OCI-LY3 (cell line): ENCODE measurements at regions not wholly inside any gene's neighbourhood (a gene's known extent, or its start where the extent isn't known, plus 50 kb on each side); places are given as distances from the start of the nearest gene placed in this dataset.
"Not testable (repeated sequence)": the region's sequence is repeated elsewhere in the genome, so short reads cannot be mapped to it uniquely, and the experiment has no call there.

ENCODE experiments used
- H2AFZ ChIP-seq: fragments of 200-600, 300-600 bp; shearing (Covaris generic); 2 replicates; pipeline ENCODE4 v1.6.0; 2014; ENCODE audit warnings: antibody characterized with exemption, low read depth, low read length
- H3K27ac ChIP-seq: fragments of 200-600, 300-600 bp; sonication (generic); 2 replicates; pipeline ENCODE4 v1.5.1; 2014; ENCODE audit warnings: mild to moderate bottlenecking, low read length, moderate library complexity, mixed read lengths
- H3K27me3 ChIP-seq: fragments of 200-600, 300-600 bp; sonication (generic); 2 replicates; pipeline ENCODE4 v1.6.1; 2014; ENCODE audit warnings: low read depth, low read length, mixed read lengths
- H3K36me3 ChIP-seq: fragments of 200-600, 300-600 bp; sonication (generic); replicated peaks from 2 replicates; pipeline ENCODE3; 2014; ENCODE audit warnings: low read depth, low read length, mixed read lengths
- H3K4me1 ChIP-seq: fragments of 300-600, 200-600 bp; sonication (generic); 2 replicates; pipeline ENCODE4 v1.6.1; 2014; ENCODE audit warnings: low read length, mixed read lengths
- H3K4me2 ChIP-seq: fragments of 200-600, 300-600 bp; sonication (generic); 2 replicates; pipeline ENCODE4 v1.6.1; 2014; ENCODE audit warnings: low read length, mixed read lengths
- H3K4me3 ChIP-seq: fragments of 300-600, 200-600 bp; sonication (generic); 2 replicates; pipeline ENCODE4 v1.5.1; 2014; ENCODE audit warnings: antibody characterized with exemption, mild to moderate bottlenecking, low read length, moderate library complexity
- H3K79me2 ChIP-seq: fragments of 300-600, 200-600 bp; shearing (Covaris generic); 2 replicates; pipeline ENCODE4 v1.6.1; 2014; ENCODE audit warnings: mild to moderate bottlenecking, low read length, mixed read lengths
- H3K9ac ChIP-seq: fragments of 300-600, 200-600 bp; shearing (Covaris generic); 2 replicates; pipeline ENCODE4 v1.6.0; 2014; ENCODE audit warnings: mild to moderate bottlenecking, low read length, moderate library complexity
- H3K9me3 ChIP-seq: fragments of 200-600, 300-600 bp; shearing (Covaris generic); 2 replicates; pipeline ENCODE4 v1.6.1; 2014; ENCODE audit warnings: low read length, mixed read lengths; ENCODE audit not compliant: insufficient read depth
- H4K20me1 ChIP-seq: fragments of 200-600, 300-600 bp; sonication (generic); 2 replicates; pipeline ENCODE4 v1.6.1; 2016; ENCODE audit warnings: low read length, mixed read lengths; ENCODE audit not compliant: insufficient read depth
- CTCF ChIP-seq: fragments of 200-600, 300-600 bp; sonication (generic); IDR thresholded peaks from 2 replicates; pipeline ENCODE4 v1.5.1; 2014; ENCODE audit warnings: antibody characterized with exemption, low read length, low read depth
- EZH2phosphoT487 ChIP-seq: fragments of 200-600 bp; shearing (Covaris generic); IDR thresholded peaks from 2 replicates; pipeline ENCODE4 v1.6.1; 2018; ENCODE audit warnings: antibody characterized with exemption, mixed run types, low read depth

GRCh38 chr12:93237235-93237915 lies 140.3 kb upstream of the NUDT4 start:
- Histone ChIP-seq H3K4me1 (no peaks in the 10 kb centered on the region), H3K9ac (no peak overlapping the region), H3K27me3 (no peaks in the 10 kb centered on the region), H3K9me3 (peaks cover 5% of the 10 kb centered on the region; the same call in 1 of the 2 replicates), H3K79me2 (no peaks in the 10 kb centered on the region), H3K4me2 (no peak overlapping the region), H3K4me3 (no peak overlapping the region), H3K27ac (no peak overlapping the region), H4K20me1 (no peaks in the 10 kb centered on the region), H3K36me3 (peaks cover 4% of the 10 kb centered on the region), H2AFZ (no peak overlapping the region)
- TF ChIP-seq EZH2phosphoT487 (no peak), CTCF (no peak)

DNA sequence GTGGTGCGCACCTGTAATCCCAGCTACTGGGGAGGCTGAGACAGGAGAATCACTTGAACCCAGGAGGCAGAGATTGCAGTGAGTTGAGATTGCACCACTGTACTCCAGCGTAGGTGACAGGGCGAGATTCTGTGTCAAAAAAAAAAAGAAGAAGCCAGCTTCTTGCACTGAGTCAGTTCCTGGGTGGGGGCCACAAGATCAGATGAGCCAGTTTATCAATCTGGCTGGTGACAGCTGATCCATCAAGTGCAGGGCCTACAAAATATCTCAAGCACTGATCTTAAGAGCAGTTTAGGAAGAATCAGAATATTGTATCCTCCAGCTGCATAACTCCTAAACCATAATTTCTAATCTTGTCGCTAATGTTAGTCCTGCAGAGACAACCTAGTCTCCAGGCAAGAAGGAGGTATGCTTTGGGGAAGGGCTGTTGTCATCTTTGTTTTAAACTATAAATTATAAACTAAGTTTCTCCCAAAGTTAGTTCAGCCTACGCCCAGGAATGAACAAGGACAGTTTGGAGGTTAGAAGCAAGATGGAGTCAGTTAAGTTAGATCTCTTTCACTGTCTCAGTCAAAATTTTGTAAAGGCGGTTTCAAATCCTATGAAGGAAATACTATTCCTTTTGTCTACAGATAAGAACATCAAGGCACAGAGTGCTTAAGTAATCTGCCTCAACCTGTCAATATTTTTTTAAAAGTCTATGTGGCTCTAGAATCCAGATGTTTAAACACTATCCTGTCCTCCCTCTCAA lies 139.0 kb upstream of the NUDT4 start:
- not testable (repeated sequence) for H3K27me3 ChIP-seq, H3K9ac ChIP-seq, H4K20me1 ChIP-seq, H3K9me3 ChIP-seq, H3K36me3 ChIP-seq, H3K79me2 ChIP-seq, H2AFZ ChIP-seq, H3K27ac ChIP-seq, H3K4me2 ChIP-seq, H3K4me1 ChIP-seq, H3K4me3 ChIP-seq

GRCh38 chr12:93239789-93240188 lies 137.9 kb upstream of the NUDT4 start:
- H3K4me3 ChIP-seq, H3K79me2 ChIP-seq, H3K27me3 ChIP-seq, H2AFZ ChIP-seq, H3K4me2 ChIP-seq, H3K27ac ChIP-seq, H3K9ac ChIP-seq, H4K20me1 ChIP-seq, H3K9me3 ChIP-seq: not testable (repeated sequence)
- Histone ChIP-seq H3K36me3 (peaks cover 13% of the 10 kb centered on the region), H3K4me1 (peaks cover 15% of the 10 kb centered on the region)

DNA sequence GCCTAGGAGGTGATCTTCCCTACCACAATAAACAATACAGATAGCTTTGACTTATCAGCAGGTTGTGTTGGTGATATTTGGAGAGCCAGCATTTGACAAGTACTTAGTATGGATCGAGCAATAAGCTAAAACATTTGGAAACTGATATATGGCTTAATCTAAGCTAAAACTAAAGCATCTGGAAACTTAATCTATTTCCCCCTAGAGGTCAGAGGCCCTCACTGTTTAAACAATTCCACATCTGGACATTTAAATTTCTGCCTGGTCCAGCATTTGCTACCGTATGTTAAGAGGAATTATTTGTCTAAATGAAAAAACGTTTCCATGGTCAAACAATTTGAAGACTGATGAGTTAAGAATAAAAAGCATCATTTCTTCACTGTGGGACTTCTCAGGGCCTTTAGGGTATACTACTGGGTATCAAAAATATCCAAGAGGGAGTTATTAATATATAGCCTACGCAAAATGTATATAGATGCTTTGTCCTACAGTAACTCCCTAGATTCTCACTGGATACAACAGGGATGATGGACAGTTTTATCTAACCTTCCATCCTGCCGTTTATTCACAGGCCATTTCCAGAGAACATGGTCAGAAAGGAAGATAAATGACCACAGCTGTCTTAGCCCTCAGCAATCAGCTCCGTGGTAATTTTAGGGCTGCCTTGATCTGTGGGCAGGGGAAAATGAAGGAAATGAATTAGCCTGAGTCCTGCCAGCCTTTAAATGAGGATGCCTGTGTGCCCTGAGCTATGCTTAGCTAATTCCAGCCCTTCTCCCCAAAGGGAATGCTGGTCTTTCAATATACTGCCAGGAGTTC lies 135.4 kb upstream of the NUDT4 start:
- H3K9ac ChIP-seq = no peak overlapping the region
- H3K36me3 ChIP-seq = peaks cover 13% of the 10 kb centered on the region
- no peak overlapping the region for H3K4me3 ChIP-seq
- H3K27ac ChIP-seq = no peak overlapping the region
- no peaks in the 10 kb centered on the region for H3K27me3 ChIP-seq
- no peak overlapping the region for H2AFZ ChIP-seq
- peaks cover 30% of the 10 kb centered on the region for H3K4me1 ChIP-seq
- H4K20me1 ChIP-seq = no peaks in the 10 kb centered on the region
- peaks cover 5% of the 10 kb centered on the region; the same call in 1 of the 2 replicates for H3K9me3 ChIP-seq
- H3K79me2 ChIP-seq = no peaks in the 10 kb centered on the region
- no peak overlapping the region for H3K4me2 ChIP-seq
- no peak for TF ChIP-seq EZH2phosphoT487
- TF ChIP-seq CTCF = no peak

- Histone ChIP-seq H2AFZ (no peak overlapping the region), H3K9ac (no peak overlapping the region), H3K27ac (no peak overlapping the region), H3K4me1 (peaks cover 35% of the 10 kb centered on the region), H3K4me3 (no peak overlapping the region), H3K27me3 (no peaks in the 10 kb centered on the region), H4K20me1 (no peaks in the 10 kb centered on the region), H3K9me3 (no peaks in the 10 kb centered on the region), H3K36me3 (peaks cover 9% of the 10 kb centered on the region), H3K79me2 (no peaks in the 10 kb centered on the region), H3K4me2 (0 out of 2 replicates have a peak overlapping the region, but pooled peaks have one; percentile 45)
- no peak for TF ChIP-seq EZH2phosphoT487
- TF ChIP-seq CTCF = no peak
Observed at GRCh38 chr12:93243382-93243688, 134.4 kb upstream of the NUDT4 start.
